ENCODE measurements at regions not wholly inside any gene's neighbourhood (a gene's known extent, or its start where the extent isn't known, plus 50 kb on each side); places are given as distances from the start of the nearest gene placed in this dataset.

DNA sequence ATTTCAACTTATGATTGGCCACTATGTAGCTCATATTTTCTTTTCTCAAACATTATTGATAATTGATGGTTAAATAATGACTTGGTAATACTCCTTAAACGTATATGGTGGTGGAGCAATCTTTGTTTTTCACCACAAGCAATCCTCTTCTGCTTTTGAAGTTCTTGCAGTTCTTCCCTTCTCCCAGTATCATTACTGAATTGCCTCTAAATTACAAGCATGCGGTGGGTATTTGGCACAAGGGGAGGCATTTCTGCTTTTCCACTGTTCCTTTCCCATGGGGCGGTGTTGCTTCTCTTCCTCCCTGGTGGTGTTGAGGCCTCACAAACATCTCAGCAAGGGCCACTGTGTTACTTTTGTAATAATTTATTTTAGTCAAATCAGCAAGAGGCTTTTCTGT lies 234.4 kb upstream of the RXFP2 start:
- TF ChIP-seq, protein P1, sequence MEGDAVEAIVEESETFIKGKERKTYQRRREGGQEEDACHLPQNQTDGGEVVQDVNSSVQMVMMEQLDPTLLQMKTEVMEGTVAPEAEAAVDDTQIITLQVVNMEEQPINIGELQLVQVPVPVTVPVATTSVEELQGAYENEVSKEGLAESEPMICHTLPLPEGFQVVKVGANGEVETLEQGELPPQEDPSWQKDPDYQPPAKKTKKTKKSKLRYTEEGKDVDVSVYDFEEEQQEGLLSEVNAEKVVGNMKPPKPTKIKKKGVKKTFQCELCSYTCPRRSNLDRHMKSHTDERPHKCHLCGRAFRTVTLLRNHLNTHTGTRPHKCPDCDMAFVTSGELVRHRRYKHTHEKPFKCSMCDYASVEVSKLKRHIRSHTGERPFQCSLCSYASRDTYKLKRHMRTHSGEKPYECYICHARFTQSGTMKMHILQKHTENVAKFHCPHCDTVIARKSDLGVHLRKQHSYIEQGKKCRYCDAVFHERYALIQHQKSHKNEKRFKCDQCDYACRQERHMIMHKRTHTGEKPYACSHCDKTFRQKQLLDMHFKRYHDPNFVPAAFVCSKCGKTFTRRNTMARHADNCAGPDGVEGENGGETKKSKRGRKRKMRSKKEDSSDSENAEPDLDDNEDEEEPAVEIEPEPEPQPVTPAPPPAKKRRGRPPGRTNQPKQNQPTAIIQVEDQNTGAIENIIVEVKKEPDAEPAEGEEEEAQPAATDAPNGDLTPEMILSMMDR (IDR thresholded peaks at IDR 0.05): no peak
- TF ChIP-seq POLR2A (IDR thresholded peaks at IDR 0.05): no peak

Data from adrenal gland (tissue), 5 donors.